Prostate gland (tissue), 2 donors: ENCODE measurements at regions not wholly inside any gene's neighbourhood (a gene's known extent, or its start where the extent isn't known, plus 50 kb on each side); places are given as distances from the start of the nearest gene placed in this dataset.
A peak's percentile ranks its signal among the peaks of the same experiment; 100 is the strongest.

Experiments
- DNase-seq: peaks from one replicate; pipeline ENCODE4 v3.0.0-alpha.2; 2019; ENCODE audit warnings: low spot score
- H3K27ac ChIP-seq, 2 donors: fragments of 200-600 bp; sonication (generic); 2 replicates each; pipeline ENCODE4 v1.5.1; 2017 to 2019
- H3K27me3 ChIP-seq: fragments of 200-600 bp; sonication (generic); replicated peaks from 2 replicates; pipeline ENCODE4 v1.5.1; 2019; ENCODE audit not compliant: insufficient read depth
- H3K36me3 ChIP-seq, 2 donors: fragments of 200-600 bp; sonication (generic); 1 replicate in 1 of 2; 2 replicates in 1 of 2; pipeline versions ENCODE4 v1.5.1 to v1.8.1; 2017 to 2019
- H3K4me1 ChIP-seq: fragments of 200-600 bp; sonication (generic); replicated peaks from 2 replicates; pipeline ENCODE4 v1.5.1; 2019
- H3K4me3 ChIP-seq, 2 donors: fragments of 200-600 bp; sonication (generic); 2 replicates each; pipeline ENCODE4 v1.5.1; 2017 to 2019
- H3K9me3 ChIP-seq: fragments of 200-600 bp; sonication (generic); 2 replicates; pipeline ENCODE4 v1.5.1; 2017
- POLR2A ChIP-seq: fragments of 450-650 bp; IDR thresholded peaks from one replicate; pipeline ENCODE4 v1.6.1; 2016; ENCODE audit warnings: antibody characterized with exemption, mild to moderate bottlenecking
- POLR2AphosphoS5 ChIP-seq: sonication (generic); formaldehyde crosslinking; IDR thresholded peaks from one replicate; pipeline ENCODE4 v1.6.1; 2017; ENCODE audit warnings: antibody characterized with exemption
- WGBS: methylation state at CpG from one replicate; pipeline ENCODE4 v1.1.5; 2018; 5-methylcytosine and 5-hydroxymethylcytosine counted together
- intact Hi-C: fragments of 100-400 bp; cut with DNase I; formaldehyde crosslinking; loops from one replicate; pipeline ENCODE4 v1.14.2; 2022
- TF ChIP-seq, protein P1 (sequence below), 4 experiments: fragments of 200-600 bp in 2 of 4; fragments of 450-650 bp in 2 of 4; sonication (generic) in 2 of 4; IDR thresholded peaks; 1 replicate in 3 of 4; 2 replicates in 1 of 4; pipeline ENCODE4 v1.5.1; 2016 to 2019; ENCODE audit warnings: antibody characterized with exemption in 4 of 4, mild to moderate bottlenecking in 2 of 4, moderate library complexity in 2 of 4

DNA sequence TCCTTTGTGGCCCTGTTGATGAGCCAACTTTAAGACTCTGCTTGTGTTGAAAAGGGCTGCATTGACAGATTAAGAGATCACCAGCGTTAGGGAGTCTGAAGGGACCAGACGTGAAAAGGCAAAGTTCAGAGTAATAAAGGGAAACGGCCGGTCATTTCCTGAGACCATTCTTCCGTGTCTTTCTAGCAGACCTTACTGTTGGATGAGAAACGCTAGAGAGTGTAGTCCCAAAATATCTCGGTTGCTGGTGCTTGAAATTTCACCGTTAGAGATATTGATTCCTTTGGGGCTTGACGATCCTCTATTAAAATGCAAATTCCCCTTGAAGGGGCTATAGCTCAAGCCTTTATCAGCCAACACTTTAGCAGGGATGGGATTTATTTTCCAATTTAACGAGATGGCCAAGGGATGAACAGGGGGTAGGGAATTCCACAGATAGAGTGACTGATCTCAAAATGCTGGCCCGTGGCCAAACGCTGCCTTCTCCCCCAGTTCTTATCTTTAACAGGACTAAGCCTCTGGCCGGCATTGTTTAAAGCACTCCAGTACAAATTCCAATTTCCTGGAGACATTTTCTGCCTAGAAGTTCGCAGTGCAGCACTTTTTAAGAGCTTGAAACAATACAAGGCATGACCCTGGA lies 250.4 kb downstream of the TJP1 start:
- Histone ChIP-seq H3K4me1 (no peaks in the 10 kb centered on the region), H3K27me3 (no peaks in the 10 kb centered on the region), H3K9me3 (no peaks in the 10 kb centered on the region), H3K36me3 (no peaks in the 10 kb centered on the region), H3K27ac (no peak overlapping the region), H3K4me3 (no peak overlapping the region)
- DNase-seq = no peak
- 8% methylated on average over 14 of the region's 14 CpGs for WGBS
- intact Hi-C loops = no loop called here
- TF ChIP-seq POLR2A (no peak), POLR2AphosphoS5 (no peak)
- TF ChIP-seq, protein P1, sequence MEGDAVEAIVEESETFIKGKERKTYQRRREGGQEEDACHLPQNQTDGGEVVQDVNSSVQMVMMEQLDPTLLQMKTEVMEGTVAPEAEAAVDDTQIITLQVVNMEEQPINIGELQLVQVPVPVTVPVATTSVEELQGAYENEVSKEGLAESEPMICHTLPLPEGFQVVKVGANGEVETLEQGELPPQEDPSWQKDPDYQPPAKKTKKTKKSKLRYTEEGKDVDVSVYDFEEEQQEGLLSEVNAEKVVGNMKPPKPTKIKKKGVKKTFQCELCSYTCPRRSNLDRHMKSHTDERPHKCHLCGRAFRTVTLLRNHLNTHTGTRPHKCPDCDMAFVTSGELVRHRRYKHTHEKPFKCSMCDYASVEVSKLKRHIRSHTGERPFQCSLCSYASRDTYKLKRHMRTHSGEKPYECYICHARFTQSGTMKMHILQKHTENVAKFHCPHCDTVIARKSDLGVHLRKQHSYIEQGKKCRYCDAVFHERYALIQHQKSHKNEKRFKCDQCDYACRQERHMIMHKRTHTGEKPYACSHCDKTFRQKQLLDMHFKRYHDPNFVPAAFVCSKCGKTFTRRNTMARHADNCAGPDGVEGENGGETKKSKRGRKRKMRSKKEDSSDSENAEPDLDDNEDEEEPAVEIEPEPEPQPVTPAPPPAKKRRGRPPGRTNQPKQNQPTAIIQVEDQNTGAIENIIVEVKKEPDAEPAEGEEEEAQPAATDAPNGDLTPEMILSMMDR (IDR thresholded peaks at IDR 0.05) = no peak

DNA sequence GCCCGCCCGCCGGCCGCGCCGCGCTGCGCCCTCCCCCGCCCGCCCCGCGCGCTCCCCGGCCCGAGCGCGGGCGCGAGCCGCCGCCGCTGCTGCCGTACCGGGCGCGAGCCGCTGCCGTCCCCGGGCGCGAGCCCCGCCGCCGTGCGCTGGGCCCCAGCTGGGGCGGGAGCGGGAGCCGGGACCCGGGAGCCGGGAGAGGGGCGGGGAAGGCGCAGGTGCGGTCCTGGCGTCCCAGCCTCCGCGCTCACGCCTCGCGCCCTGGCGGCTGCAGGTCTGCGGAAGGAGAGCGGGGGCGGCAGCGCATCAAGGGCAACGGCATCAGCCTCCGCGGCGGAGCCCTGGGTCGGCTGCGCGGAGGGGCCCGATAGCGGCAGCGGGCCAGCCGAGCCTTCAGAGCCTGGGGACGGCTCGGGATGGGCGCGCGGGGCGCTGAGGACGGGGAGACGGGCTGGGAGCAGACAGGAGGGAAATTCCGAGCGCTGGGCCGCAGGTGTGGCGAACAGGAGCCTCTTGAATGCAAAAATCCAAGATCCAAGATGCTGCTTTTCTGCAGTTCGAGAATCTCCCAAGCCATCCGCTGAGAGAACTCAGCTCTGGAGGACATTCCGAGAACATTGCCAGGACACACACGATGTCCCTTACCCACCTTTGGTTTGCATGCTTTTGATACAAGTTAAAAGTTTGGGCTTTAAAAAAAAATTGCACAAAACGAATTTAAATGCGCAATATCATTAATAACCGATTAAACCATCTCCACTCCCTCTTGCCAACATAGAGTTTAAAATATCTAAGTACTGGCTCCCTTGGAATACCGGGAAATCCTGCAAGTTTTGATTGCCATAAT lies 251.1 kb downstream of the TJP1 start:
- Histone ChIP-seq H3K27me3 (no peaks in the 10 kb centered on the region), H3K9me3 (no peaks in the 10 kb centered on the region), H3K27ac (no peak overlapping the region), H3K4me1 (no peaks in the 10 kb centered on the region), H3K4me3 (peak overlapping the region; percentile 23 to 37), H3K36me3 (no peaks in the 10 kb centered on the region)
- WGBS = 3% methylated on average over 31 of the region's 85 CpGs
- no peak for DNase-seq
- intact Hi-C loops = no loop called here
- no peak for TF ChIP-seq POLR2AphosphoS5
- TF ChIP-seq, protein P1 (IDR thresholded peaks at IDR 0.05) = no peak
- no peak for TF ChIP-seq POLR2A

DNA sequence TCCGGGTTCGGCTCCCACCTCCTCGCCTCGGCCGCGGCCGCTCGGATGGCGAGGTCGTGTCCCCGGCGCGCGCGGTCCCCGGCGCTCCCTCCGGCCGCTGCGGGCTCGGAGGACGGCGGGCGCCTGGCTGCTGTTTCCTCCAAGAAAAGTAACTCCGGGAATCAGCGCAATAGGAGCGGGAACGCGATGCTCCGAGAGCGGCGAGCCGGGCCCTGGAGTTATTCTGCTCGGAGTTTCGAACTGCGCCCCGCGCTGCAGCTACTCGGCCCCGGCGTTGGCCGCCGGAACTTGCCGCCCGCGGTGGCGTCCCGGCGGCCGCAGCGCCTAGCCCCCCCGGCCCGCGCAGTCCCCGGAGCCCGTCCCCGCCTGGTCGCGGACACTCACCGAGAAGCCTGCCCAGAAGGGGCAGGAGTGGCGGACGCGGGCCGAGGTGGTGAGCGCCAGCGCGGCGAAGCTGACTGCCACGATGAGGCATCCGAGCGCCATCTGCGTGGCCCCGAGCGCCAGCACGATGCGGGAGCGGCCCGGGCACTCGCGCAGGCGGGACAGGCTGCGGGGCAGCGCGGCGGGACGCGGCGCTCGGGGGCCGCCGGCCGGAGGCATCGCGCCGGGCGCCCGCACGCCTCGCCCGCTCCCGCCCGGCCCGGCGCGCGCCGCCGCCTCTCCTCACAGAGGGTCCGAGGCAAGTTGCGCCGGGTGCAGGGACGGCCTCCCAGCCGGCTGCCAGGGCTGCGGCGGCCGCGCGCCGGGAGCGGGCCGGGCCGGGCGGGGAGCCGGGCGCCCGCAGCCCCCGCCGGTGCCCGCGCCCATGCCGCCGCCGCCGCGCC lies 251.9 kb downstream of the TJP1 start:
- intact Hi-C loops = no loop called here
- Histone ChIP-seq H3K36me3 (no peaks in the 10 kb centered on the region), H3K4me1 (no peaks in the 10 kb centered on the region), H3K27ac (no peak overlapping the region), H3K27me3 (no peaks in the 10 kb centered on the region), H3K4me3 (peak overlapping the region; percentile 32 to 42), H3K9me3 (no peaks in the 10 kb centered on the region)
- DNase-seq = no peak
- TF ChIP-seq POLR2A (no peak), POLR2AphosphoS5 (no peak)
- TF ChIP-seq, protein P1 (IDR thresholded peaks at IDR 0.05) = no peak
- under 1% methylated on average over 30 of the region's 135 CpGs for WGBS

DNA sequence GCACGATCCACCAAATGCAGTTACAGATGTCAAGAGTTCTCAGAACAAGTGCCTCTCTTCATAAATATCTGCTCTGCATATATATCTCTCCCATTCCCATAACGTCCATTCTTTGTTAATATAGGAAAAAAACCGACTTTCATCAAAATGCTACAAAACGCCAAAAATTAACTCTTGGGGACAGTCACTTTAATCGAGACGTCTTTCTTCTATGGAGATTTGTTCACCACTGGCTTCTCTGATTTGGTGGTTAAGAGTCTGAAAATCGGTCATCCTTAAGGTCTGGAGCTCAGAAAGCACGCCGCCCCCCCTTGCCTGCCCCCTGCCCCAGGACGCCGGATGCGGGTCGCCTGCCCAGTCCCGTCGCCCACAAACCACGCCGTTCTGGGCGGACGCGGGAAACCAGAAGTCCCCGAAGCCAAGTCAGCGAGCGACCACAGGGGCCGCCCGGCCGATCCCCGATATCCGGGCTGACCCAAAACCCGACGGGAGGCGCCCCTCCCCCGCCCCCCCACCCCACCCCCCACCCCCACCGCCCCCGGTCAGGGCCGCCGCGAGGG lies 252.7 kb downstream of the TJP1 start:
- intact Hi-C loops = no loop called here
- no peak overlapping the region for H3K27ac ChIP-seq
- no peaks in the 10 kb centered on the region for H3K4me1 ChIP-seq
- TF ChIP-seq, protein P1 (IDR thresholded peaks at IDR 0.05) = no peak
- TF ChIP-seq POLR2AphosphoS5 (no peak), POLR2A (no peak)
- H3K4me3 ChIP-seq = peak overlapping the region; percentile 32 to 42
- no peaks in the 10 kb centered on the region for H3K36me3 ChIP-seq
- WGBS = 5% methylated on average over 16 of the region's 37 CpGs
- no peaks in the 10 kb centered on the region for H3K27me3 ChIP-seq
- DNase-seq = no peak
- no peaks in the 10 kb centered on the region for H3K9me3 ChIP-seq
